Kidney tubule cell (primary cell): ENCODE measurements at regions not wholly inside any gene's neighbourhood (a gene's known extent, or its start where the extent isn't known, plus 50 kb on each side); places are given as distances from the start of the nearest gene placed in this dataset.
"Not testable (repeated sequence)": the region's sequence is repeated elsewhere in the genome, so short reads cannot be mapped to it uniquely, and the experiment has no call there.

ENCODE experiments used
- DNase-seq: peaks from one replicate; pipeline ENCODE4 v3.0.0-alpha.2; 2018; ENCODE audit warnings: low spot score

DNA sequence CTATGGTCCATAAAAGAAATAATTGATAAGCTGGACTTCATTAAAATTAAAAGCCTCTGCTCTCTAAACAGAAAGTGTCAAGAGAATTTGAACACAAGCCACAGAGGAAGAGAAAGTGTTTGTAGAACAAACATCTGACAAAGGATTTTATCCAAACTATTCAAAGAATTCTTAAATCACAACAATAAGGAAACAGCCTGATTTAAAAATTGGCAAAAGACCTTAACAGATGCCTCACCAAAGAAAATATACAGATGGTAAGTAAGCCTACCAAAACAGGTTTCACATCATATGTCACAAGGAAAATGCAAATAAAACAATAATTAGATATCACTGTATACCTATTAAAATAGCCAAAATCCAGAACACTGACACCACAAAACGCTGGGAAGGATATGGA is 612.0 kb downstream of the TTLL7 start:
- not testable (repeated sequence) for DNase-seq

DNA sequence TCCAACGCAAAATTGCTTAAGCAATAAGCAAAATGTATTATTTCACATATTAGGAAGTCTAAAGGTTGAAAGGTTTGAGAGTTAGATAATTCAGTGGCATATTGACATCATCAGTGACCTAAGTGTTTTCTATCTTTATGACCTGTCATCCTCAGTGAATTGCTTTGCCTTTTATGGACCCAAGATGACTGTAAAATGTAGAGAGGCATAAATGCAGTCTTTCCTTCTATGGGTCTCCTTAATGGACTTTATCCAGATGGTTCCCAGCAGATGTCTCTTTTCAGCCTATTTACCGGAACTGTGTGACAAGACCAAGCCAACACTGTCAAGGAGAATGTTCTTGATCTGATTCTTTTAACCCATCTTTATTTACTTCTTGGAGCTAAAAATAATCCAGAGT is 615.8 kb downstream of the TTLL7 start:
- not testable (repeated sequence) for DNase-seq

DNA sequence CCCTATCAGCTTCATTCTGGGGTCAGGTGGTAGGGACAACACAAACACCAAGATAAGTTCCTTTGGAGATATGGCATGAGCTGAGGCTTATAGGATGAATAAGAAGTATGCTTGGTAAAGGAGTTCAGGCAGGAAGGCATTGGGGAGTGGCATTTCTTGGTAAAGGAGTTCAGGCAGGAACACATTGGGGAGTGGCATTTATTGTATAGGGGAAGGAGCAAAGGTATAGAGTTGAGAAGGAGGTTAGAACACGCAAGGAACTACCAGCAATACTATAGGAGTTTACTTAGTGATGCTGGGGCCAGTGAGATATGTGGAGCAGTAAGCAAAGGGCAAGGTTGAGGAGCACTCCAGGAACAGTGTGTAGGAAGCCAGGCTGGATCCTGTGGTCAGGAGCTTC is 625.9 kb downstream of the TTLL7 start:
- not testable (repeated sequence) for DNase-seq

DNA sequence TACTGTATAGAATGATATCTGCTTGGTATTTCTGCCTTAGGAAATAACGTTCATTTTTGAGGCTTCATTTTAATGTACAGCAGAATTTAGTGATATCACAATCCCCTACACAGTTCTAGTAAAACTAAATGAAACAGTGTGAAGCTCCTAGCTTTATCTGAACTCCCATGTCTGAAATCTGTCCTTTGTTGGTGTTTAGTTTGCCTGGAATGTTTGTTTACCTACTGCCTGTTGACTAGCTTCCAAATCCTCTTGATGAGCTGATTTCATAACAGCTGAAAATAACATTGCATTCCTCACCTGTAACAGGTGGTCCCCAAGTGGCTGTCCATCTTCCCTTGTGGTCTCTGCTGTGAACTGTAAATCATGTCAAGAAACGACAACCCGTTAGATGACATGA is 629.1 kb downstream of the TTLL7 start:
- DNase-seq = not testable (repeated sequence)

DNA sequence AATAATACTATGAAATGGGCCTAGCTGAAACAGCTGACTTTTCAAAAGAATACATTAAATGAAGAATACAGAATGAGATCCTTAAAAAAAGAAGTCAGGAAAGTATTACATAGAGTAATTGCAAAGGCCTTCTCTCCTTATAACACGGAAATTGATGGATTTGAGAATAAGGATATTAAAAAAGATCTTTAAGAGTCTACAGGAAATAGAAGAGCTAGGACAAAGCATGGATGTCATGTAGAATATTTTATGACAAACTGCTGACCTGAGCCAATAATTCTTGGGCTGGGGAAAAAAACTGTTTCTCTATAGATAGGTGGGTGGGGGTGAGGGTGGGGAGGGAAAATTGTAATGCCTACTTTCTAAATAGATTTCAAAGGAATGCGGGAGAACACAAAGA is 633.6 kb downstream of the TTLL7 start:
- not testable (repeated sequence) for DNase-seq

DNA sequence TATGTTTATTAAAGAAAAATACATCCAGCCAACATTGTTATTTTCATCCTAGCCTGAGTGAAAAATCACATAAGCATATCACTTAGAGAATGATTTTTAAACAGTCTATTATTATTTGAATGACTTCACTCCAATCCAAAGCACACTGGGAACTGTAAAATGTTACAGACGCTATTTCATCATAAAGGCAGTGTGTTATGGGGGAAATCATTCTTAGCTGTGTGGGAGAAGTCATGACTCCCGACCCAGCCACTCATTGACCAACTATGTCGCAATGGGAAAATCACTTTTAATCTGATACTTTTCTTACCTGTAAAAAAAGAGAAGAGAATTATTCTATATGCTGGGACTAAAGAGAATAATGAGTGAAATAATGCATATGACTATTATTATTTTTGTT is 653.6 kb downstream of the TTLL7 start:
- not testable (repeated sequence) for DNase-seq

DNA sequence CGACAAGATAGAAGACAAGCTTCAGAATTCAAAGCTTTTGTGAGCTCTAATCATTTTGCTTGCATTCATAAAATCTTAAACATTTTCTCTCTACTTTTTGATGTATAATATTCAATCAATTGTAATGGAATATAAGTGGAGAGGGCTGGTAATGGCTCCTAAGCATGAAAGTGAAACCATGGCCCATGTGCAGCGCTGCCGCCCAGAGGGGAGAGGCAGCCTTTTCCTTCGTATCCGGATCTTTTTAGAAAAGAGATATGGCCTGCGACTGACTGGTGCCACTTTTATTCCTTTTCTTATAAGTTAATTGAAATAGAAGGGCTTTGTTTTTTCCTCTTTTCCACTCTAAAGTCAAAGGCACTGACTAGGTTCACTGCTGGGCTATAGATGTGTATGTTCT is 655.2 kb downstream of the TTLL7 start:
- DNase-seq = not testable (repeated sequence)

DNA sequence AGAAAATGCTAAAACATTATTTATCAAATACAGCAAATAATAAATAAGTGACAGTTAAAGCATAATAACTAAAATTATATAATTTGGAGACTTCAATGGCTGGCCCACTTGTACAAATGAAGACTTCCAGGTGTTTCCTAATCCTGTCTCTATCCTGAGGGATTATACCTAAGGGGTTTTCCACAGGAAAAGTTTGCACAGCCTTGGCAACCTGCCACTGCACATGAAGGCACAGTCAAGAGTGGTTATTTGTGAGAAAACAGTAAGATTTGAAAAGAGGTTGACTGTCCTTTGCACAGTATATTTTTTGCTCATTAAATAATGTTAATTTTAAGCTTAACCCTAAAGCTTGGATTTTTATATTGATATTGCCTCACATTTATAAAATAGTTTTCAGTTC is 655.9 kb downstream of the TTLL7 start:
- not testable (repeated sequence) for DNase-seq

DNA sequence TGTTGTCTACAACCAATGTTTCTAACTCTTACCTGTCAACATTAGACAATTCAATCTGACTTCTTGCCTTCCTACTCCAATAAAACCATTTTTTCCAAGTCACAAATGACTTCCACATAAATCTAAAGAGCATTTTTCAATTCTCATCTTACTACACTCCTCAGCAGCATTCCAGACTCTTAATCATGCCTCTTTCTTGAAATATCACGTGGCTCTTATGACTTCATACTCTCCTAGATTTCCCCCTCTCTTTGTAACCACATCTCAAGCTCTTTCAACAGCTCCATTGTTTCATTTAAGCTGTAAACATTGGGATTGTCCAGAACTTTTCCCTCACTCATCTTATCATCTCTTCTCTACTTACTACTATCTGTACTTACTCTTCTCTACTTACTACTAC is 666.6 kb downstream of the TTLL7 start:
- not testable (repeated sequence) for DNase-seq

DNA sequence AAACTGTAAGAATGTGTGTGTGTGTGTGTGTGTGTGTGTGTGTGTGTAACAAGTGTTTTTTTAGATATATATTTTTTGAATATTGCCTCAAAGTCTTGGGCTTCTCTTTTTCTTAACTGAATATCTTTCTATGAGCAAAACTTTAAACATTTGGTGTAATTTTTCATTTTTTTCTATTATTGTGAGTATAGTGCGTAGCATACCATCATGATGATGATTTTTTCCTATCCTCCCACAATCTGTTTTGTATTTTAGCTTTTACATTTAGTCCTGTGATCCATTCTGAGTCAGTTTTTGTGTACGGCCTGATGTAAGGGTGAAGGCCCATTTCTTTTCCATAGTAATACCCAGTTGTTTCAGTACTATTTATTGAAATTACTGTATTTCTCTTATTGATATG is 680.6 kb downstream of the TTLL7 start:
- DNase-seq = no peak

DNA sequence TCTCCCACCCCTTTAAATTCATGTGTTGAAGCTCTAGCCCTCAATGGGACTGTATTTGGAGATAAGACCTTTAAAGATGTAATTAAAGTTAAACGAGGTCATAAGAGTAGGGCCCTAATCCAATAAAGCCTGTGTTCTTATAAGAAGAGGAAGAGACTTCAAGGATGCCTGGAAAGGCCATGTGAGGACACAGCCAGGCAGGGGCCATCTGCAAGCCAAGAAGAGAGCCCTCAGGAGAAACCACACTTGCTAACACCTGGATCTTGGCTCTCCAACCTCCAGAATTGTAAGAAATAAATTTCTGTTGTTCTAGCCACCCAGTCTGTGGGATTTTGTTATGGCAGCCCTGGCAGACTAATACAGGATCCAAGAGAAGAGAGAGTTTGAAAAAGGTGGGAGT is 683.5 kb downstream of the TTLL7 start:
- not testable (repeated sequence) for DNase-seq

DNA sequence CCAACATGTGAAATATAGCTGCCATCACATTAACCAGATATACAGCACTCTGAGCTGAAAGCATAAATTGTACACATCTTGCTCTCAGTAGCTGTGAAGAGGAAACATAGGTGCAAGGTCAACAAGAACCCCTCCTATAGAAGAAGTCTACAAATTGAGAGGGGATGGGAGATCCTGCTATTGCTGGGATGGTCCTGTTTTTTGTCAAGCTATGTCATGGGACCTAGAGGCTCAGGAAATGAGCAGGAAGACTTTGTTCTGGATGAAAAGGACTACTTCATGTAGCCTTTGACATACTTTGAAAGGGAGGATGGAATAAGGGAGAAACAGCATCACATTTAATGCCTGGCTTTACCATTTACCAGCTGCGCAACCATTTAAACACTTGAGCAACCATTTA is 688.8 kb downstream of the TTLL7 start:
- not testable (repeated sequence) for DNase-seq

DNA sequence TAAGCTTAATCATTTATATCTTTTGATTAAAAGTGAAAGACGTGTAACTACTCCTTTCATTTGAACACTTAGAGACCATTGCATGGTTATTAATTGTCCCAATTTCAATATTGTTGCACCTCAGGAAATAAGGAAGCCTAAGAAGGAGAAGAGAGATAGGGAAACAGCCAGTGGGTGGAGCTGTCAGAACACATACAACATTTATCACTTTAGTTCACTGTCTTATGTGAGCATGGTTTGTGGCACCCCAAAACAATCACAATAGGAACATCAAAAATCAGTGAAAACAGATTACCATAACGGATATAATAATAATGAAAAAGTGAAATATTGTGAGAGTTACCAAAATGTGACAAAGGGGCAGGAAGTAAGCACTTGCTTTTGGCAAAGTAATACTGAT is 689.9 kb downstream of the TTLL7 start:
- DNase-seq = not testable (repeated sequence)

DNA sequence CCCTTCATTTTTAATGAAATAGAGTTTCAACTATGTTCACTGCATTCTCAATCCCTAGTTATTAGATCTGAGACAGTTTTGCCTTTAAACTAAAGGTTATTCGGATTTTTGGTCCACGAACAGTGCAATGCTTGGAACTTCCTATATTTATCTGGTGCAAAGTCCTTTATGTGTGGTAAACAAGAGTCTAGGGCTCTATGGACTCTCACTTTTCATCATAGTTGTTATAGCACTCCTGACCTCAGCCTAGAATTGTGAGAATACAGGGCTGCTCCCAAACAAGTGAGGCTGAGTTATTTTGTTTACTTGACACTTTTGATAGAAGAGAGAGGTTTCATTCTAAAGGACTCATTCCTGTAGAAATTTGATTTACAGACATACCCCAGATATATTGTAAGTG is 692.1 kb downstream of the TTLL7 start:
- not testable (repeated sequence) for DNase-seq

DNA sequence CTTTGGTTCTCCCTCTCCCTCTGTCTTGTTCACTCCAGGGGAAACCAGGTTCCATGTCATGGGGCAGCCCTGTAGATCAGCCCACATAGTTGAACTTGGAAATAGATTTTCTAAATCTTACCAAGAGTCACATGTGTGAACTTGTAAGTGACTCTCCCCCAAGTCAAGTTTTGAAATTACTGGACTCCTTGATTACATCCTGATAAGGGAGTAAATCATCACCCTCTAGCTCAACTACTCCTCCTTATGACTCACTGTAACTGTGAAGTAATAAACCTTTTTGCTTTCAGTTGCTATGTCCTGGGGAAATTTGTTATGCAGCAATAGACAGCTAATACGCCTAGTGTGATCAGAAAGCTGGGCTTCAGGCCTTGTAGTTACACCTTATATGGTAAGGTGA is 703.3 kb downstream of the TTLL7 start:
- not testable (repeated sequence) for DNase-seq

DNA sequence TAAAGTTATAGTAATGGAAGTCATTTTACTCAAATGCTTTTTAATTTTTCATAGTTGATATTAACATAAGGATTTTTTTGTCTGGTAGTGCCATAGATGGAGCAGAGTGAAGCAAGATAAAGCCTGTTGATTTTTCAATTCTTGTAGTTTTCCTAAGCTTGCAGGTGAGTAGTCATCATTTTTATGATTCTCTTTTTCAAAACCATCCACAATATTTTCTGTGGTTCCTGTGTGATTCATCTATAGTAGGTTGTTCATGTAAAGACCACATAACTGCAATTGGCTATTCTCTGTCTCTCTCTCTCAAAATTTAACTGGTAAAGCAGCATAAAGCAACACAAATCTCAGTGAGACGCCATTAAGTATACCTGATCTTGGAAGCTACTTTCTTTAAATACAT is 711.5 kb downstream of the TTLL7 start:
- DNase-seq = not testable (repeated sequence)

DNA sequence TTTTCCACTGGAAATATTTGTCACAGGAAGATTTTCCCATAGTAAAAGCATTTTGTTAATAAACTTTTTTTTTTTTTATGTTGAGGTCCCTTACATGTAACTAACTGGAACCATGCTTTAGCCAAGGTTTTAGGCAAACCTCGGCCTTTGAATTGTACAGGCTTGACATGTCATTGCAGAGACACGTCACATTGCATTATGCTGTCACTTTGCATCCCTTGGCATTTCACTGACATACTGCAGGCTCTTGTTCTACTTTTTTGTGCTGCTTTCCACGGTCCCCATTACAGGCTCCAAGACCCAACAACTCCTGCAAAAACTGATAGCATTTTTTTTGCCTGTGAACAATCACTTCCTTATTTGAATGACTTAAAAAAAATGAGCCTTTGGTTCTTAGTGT is 724.3 kb downstream of the TTLL7 start:
- not testable (repeated sequence) for DNase-seq

DNA sequence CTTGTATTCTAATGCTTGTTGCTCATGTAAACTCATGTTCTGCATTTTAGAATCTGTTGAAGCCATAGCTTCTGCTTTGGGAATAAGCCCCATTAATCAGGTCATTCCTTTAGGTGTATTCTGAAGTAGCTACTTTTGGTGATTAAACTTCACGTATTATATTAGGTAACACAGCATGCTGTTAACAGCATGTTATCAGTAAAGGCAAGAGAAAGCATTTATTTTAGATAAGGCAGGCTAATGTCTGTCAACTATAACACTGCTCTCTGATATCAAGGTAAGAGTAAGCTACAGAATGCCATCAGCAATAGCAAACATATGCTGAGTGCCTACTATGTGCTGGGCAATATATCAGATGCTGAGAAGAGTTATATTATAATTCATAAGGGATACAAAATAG is 726.4 kb downstream of the TTLL7 start:
- not testable (repeated sequence) for DNase-seq

DNA sequence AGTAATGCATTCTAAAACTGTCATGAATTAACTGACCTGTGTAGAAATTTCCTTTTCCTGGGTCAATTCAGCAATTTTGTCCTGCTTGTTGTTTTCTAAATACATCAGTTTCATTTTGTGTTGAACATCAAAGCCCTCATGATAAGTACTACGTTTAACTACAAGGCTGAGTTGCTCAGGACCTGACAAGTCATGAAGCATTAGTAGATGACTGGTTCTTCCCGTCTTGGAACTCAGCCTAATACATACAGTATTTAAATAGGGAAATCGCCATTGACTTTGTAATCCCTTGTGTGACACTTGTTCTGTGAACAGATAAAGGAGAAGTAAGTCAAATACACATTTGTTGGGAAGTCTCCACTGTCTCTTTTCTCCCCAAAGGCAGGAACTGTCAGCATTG is 727.1 kb downstream of the TTLL7 start:
- not testable (repeated sequence) for DNase-seq

DNA sequence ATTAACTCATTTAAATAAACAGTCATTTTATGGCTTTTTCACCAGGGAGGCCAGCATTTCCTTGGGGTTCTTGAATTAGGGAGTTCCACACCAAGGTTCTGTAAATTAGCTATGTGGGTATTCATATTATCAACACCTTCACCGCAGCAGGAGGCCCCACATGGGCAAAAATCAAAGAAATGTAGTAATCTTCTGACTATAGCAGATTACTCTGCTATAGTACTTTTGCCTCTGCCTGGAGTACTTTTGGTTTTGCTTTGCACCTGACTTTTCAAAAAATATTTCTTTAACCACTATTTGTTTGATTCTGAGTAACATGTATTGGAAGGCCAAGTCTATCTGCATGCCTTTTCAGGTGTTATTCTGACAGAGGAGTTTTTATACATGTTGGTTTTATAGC is 728.1 kb downstream of the TTLL7 start:
- DNase-seq = not testable (repeated sequence)

DNA sequence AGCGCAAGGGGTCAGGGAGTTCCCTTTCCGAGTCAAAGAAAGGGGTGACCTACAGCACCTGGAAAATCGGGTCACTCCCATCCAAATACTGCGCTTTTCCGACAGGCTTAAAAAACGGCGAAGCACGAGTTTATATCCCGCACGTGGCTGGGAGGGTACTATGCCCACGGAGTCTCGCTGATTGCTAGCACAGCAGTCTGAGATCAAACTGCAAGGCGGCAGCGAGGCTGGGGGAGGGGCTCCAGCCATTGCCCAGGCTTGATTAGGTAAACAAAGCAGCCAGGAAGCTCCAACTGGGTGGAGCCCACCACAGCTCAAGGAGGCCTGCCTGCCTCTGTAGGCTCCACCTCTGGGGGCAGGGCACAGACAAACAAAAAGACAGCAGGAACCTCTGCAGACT is 735.1 kb downstream of the TTLL7 start:
- DNase-seq = not testable (repeated sequence)

DNA sequence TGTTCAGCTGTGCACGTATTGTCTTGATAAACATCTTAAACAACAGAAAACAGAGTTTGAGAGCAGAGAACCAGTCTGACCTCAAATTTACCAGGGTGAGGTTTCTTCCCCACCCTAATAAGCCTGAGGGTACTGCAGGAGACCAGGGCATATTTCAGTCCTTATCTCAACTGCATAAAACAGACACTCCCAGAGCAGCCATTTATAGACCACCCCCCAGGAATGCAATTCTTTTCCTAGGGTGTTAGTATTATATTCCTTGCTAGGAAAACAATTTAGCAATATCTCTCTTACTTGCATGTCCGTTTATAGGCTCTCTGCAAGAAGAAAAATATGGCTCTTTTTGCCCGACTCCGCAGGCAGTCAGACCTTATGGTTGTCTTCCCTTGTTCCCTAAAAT is 747.2 kb downstream of the TTLL7 start:
- not testable (repeated sequence) for DNase-seq

DNA sequence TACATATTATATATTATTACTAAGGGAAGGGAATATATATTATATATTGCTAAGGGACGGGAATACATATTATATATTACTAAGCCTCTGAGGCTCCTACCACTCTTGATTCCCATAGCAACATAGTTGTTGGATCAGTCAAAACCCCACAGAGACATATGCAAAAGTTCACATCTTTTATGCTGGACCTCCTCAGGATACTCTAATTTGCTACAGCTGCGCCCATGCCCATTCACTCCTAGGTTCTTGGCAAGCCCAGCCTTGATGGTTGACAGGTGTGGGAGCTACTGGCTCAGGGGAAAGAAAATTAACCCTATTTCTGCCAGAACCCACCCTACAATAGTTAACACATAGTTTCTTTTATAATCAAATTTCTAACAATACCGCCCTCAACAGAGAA is 752.2 kb downstream of the TTLL7 start:
- DNase-seq = not testable (repeated sequence)

DNA sequence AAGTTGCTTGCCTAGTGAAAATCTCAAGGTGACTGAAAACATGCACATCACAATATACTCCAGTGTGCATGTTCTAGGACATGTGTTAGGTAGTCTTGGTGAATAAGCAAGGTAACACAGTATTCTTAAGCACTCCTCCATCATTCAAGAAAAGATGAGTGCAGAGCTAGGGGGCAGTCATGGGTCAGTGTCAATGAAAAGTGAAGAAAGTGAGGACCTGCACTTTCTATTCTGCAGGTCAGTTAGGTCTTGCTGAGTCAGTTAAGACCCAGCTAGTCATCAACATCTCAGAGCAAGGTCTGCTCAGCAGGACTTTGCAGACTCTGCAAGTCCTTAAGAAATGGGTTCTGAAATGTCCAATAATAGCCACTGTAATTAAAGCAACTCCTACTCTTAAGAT is 754.1 kb downstream of the TTLL7 start:
- DNase-seq = peak; percentile 22

DNA sequence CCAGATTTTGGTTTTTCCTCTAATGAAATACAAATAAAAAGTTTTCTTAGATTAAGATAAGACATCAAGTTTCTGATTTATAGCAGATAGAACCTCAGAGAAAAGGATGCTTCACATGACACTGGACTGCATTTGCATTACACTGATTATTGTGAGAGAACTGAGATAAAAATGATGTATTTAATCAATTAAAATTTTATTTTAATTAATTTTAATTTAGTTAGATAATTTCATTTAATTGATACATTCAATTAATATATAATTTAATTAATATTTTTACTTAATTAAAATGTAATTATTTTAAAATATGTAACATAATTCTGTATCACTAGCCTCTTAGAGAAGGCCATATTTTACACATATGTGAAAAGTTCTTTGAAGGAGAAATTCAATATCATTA is 759.4 kb downstream of the TTLL7 start:
- DNase-seq = not testable (repeated sequence)
